Hindlimb muscle (tissue), 1 donor: ENCODE measurements at regions not wholly inside any gene's neighbourhood (a gene's known extent, or its start where the extent isn't known, plus 50 kb on each side); places are given as distances from the start of the nearest gene placed in this dataset.
"Not testable (repeated sequence)": the region's sequence is repeated elsewhere in the genome, so short reads cannot be mapped to it uniquely, and the experiment has no call there.

ENCODE experiments used
- DNase-seq: peaks from one replicate; pipeline ENCODE4 v3.0.0-alpha.2; 2013

DNA sequence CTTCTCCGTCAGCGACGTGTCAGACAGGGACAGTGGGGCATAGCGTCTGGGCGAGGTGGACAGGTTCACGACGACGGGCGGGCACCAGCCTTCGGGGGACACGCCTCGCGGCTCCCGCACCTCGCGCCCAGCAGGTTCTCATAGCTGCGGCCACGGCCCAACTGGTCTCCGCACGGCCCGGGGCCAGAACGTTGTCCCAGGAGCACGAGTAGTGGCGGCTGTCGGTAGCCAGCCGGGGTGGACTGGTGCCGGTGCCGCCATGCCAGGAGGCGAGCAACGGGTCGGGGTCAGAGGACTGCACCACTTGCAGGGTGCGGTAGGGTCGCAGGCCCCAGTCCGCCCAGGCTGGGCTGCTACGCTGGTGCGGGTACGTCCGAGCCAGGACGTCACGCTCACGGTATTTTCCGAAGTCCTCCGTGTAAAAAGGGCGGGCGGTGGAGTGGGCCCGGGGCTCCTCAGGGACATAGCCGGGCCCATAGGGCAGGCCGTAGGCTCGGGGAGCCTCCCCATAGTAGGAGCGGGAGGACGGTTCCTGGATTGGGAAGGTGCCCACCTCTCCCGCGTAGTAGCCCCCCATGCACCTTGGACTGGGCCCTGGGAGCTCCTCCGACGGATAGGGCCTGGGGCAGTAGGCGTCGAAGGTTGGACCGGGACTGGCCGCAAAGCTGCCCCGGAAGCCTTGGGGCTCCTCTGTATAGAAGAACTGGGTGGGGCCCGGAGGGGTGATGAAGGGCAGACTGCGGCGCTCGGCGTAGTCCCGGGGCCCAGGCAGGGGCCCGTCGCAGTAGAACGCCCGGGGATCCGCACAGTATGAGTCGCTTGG, 301.2 kb downstream of the CCDC74A start:
- DNase-seq = not testable (repeated sequence)

DNA sequence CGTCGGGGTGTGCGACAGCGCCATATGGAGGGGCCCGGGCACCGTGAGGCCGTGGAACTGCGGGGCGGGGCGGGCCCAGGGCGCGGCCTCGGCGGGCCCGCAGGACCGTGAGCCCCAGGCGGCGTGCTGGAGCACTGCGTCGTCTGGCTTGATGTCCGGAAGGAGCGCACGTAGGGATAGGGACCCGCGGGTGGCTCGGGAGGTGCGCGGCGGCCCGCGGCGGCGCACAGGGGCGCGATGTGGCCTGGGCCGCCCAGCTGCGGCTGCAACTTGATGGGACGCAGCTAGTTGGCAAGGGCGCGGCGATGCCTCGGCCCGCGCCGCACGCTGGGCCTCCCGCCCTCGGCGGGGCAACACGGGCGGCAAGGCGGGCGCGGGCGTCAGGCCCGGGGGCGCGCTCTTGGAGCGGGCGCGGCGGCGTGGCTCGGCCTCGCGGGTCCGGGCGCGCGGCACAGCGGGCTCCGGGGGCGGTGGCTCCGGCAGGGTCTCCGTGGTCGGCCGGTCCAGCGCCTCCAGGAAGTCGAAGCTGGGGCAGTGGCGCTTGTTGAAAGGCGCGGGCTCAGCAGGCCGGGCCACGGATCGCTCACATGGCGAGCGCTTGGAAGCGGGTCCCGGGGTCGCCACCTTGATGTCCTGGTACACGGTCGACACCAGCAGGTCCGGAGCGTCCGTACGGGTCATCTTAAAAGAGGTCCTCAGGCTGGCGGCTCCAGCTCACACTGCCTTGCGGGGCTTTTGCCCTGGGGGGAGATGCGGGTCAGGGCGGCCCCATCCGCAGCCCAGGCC, 302.0 kb downstream of the CCDC74A start:
- not testable (repeated sequence) for DNase-seq

DNA sequence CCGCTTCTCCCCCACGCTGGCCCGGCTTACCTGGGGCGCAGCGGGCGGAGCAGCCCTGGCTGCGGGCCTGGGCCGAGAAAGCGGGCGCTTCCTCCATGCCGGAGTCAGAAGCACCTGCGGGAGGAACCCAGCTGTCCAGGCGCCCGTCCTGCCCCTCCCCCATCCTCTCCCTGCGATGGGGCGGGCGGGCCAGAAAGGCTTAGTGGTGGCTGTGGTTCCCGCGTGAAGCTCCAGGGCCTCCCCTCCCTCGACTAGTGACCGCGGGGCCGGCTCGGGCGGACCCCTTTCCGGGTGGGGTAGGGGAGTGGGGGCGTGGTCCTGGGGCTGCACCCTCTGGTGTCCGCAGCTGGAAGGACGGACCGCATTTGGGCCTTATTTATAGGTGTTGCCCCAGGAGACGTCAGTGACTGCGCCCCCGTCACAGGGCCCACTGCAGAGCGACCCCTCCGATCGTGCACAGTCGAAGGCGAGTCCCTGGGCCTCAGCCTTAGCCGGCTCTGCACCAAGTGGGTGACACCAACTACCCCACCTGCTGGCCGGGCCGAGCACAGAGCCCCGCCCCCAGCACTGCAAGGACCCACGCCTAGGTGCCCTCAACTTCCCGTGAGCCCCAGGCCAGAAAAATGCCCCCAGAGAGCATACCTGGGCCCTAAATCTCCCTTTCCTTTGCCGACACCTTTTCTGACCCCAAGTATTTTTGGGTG, 302.7 kb downstream of the CCDC74A start:
- DNase-seq = not testable (repeated sequence)

GRCh38 chr2:131830946-131831310, 303.2 kb downstream of the CCDC74A start:
- DNase-seq = not testable (repeated sequence)

GRCh38 chr2:131831450-131832208, 303.9 kb downstream of the CCDC74A start:
- not testable (repeated sequence) for DNase-seq

GRCh38 chr2:131832209-131832780, 304.6 kb downstream of the CCDC74A start:
- not testable (repeated sequence) for DNase-seq

DNA sequence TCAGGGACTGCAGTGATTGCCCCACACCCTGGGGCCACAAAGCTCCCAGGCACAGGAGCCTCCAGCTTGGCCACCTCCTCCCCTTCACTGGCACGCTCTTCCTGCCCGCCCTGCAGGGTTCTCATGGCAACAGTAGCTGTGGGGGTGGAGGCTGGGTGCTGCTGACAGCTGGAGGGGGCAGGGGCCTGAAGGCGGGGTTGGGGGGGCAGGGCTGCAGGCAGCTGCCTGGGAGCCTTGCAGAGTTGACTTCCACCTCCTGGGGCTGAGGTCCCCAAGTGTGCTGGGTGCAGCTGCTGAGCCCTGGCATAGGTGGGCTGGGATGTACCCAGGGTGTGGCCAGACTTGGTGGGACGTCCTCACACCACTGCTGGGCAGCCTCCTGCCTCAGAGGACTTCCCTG, 305.2 kb downstream of the CCDC74A start:
- not testable (repeated sequence) for DNase-seq

DNA sequence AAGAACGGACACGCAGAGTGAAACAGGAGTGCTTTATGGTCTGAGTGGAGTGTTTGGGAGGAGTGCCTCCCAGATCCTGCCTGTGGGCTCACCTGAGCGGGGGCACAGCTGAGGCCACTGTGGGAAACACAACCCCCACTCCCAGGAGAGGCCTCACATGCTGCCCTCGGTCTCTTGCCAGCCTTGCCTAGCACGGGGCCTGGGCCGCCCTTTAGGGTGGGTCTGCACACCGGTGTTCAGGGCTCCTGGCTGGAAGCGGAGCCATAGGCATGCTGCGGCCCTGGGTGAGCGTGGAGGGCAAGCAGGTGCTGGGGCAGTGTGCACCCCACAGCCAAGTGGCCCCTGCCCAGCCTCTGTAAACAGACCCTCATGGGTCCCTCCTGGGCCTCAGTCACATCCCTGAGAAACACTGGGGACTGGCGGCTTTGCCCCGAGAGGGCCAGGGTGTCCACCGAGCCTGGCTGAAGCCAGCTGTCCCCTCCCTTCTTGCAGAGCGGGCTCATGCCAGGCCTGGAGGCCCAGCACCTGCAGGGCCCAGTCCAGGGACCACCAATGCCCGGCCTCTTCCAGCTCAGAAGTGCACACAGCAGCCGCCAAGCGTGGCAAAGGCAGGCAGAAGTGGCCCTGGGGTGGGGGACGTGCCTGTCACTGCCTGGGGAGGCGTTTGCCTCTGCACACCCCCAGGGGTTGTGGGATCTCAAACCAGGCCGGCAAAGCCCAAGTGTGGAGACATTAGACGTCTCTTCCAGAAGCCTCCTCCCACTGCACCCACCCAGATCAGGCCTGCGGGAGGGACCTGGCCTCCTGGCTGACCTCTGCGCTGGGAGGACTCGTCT, 305.9 kb downstream of the CCDC74A start:
- not testable (repeated sequence) for DNase-seq

- DNase-seq = not testable (repeated sequence)
These were observed 306.7 kb downstream of the CCDC74A start for GRCh38 chr2:131834203-131835020.

DNA sequence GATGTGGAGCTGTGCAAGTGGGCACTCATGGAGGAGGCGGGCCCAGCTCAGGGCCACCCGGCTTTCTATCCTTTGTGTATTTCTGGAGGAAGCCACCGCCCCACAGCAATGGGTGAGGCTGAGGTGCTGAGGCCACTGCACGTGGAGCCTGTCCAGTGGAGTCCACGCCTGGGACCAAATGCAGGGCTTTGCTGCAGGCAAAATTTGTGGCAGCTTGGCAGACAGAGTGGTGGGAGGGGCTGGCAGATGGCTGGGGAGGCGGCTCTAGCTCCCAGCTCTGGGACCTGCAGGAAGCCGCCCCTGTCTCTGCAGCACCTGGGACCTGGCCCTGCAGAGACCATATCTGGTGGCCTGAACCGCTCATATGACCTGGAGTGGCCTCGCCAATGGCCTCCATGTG, 307.3 kb downstream of the CCDC74A start:
- DNase-seq = not testable (repeated sequence)

DNA sequence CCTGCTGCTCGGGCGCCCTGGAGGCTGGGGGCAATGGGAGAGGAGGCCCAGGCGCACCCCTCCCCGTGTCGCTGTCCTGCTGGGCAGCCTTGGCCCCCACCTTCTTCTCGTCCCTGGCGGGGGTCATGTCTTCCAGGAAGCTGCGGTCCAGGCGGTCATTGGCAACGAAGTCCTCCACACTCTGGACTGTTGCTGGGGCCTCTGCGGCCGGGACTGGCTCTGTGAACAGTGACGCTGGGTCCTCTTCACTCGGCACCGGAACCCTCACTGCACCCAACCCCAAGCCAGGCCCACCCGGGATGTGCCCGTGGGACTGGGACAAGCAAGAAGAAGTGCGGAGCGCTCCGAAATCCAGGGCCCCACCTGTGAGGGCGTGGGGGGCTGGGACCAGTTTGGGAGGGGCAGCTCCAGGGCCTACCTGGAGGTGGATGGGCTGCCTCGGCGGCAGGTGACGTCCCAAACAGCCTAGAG, 308.0 kb downstream of the CCDC74A start:
- no peak for DNase-seq

DNA sequence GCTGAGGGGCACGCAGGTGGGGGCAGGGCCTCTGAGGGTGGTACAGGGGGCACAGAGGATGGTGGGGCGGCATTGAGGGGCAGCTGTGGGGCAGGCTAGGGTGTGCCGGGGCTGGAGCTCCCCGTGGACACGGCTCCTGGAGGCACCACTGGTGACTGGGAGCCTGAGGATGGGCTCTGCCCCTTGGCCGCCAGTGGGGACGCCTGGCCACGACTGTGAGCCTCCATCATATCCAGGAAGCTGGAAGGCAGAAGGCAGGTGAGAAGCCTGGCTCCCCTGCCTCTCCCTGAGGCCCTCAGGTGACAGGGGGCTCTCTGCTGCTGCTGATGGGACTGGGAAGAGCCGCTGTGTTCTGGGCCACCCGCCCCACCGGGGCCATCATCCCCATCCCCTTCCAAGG, 308.4 kb downstream of the CCDC74A start:
- DNase-seq = not testable (repeated sequence)

GRCh38 chr2:131844044-131844443, 316.4 kb downstream of the CCDC74A start:
- not testable (repeated sequence) for DNase-seq

DNA sequence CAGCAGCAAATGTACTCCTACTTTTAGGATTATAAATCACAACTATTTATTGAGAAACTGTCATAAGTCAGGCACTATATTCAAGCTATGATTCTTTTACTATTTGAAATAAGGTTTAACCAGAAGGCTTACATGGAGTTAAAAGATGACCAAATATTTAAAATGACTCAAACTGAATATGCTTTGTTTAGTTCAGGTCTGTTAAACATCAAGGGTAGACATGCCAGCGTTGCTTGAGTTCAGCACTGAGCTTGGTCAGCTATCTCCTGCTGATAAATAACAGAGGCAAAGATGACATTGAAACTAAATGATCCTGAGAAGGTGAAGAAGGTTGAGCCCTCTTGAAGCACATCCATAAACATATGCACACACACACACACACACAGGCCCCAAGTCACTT, 305.6 kb downstream of the ANKRD30BL start:
- DNase-seq = not testable (repeated sequence)

DNA sequence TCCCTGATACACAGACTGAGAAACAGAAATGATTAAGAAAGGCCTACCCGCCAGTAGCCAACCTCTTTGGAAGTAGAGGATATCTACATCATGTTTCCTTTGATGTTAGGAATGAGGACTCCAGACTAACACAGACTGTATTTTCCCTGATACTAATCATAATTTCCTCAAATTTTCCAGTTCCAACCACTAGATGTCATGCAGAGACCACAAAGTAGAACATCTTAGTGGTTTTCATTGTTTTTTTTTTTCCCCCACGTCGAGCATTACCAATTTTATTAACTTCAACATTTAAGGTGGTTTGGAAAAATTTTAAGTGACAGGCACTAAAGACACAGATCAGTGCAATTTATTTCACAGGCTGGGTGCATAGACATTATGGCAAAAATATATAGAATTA, 303.6 kb downstream of the ANKRD30BL start:
- DNase-seq = not testable (repeated sequence)
